Inflammatory macrophage (primary cell): ENCODE measurements at regions not wholly inside any gene's neighbourhood (a gene's known extent, or its start where the extent isn't known, plus 50 kb on each side); places are given as distances from the start of the nearest gene placed in this dataset.

Source experiments
- DNase-seq, 2 donors: peaks; one replicate each; pipeline ENCODE4 v3.0.0-alpha.2; 2020 to 2022

DNA sequence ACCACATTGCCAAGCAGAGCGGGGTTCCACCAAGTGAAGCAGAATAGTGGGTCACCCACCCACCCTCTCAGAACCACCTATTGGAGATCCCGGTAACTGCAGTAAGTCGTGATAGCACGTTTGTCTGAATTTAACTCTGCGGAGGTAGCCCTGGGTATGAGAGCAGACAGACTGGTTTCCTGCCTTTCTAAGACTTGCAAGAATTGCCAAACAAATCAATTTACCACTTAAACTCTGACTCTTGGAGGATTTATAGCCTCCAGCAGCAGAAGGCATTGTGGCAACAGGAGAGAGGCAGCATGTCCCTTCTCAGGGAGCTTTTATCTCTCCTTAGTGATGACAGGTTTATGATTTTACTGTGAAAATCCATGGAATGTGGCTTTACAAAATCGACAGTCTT, 287.9 kb upstream of the FMN2 start:
- DNase-seq: no peak

DNA sequence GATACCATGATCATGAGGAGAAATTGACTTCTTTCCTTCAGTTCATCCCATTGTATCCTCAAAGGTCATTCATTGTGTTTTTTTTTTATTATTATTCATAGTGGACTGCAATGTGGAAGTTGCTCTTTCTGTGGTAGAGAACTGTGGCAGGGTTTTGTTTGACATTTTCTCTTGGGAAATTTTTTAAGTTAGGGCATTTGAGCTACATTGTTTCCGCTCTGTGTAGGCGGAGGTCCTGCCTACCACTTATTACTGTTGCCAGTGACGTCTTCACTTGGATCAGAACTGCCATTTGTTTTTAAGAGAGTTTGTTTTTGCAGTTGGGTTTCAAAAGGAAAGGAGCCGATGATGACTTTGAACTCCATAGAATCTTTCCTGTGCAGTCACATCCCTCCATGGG, 287.4 kb upstream of the FMN2 start:
- peak in 1 of 2 donors; percentile 24 for DNase-seq

DNA sequence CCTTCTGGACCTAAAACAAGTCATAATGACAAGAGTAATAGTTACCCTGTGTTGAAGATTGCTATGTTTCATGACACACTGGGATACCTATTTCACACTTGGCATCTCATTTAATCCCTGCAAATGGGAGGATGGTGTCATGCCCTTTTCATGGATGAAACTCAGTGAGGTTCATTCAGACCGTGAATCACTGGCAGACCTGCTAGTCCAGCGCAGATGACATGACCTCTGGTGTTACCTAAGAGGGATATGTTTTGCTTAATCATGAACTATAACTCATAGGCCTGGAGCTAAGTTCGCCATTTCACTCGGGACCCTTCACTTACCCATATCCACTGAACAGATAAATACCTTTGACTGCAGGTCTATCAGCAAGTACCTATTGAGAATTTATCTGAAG, 286.6 kb upstream of the FMN2 start:
- no peak for DNase-seq

DNA sequence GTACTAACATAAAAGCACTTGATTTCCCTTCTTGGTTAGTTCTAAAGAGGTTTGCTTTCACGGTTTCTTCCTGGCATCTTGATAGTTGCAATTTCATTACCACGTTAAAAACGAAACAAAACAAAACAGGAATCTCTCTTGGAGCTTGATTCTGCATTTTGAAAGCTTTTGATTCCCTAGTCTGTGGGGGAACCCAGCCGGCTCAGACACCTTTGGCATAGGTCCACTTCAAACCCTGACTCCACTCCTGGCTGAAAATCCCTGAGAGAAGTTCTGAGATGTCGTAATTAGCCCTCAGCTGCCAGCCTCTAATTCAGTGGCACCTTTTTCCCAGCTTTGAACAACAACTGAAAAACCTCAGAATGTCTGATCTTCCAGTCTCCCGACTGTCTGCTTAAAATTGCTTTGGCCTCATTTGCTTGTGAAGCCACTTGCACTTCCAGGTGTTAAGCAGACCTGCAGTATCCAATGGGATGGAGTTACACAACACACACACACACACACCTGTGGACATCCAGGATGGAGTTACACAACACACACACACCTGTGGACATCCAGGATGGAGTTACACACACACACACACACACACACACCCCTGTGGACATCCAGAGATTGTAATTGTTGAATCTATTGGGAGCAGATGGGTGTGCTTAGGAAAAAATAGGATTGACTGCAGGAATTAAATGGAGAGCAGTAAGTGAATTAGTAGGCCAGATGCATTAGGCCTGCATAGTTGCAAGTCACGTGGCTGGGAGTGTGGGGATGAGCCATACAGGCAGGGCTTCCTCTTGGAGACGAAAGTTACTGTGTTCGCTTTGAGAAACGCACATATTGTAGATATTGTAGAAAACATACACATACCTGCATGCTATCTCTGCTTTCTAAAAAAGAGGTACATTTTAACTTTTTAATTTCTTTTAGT, 285.6 kb upstream of the FMN2 start:
- DNase-seq: no peak

DNA sequence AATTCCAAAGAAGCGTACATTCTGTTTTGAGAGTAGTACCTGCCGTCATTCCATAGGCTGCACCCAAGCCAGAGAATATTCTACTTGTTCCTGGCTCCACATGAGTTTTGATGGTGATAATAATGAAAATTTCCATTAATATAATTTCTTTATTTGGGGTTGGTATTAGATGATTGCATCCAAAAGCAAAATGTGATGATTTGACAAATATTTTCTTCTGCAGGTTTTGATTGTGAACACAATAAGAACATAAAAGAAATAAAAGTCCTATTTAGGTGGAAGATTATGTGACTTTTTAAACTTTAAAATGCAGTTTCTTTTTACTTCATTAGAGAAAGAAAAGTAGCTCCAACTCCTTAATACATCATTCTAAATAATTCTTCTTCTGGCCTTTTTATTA, 284.8 kb upstream of the FMN2 start:
- DNase-seq: no peak

DNA sequence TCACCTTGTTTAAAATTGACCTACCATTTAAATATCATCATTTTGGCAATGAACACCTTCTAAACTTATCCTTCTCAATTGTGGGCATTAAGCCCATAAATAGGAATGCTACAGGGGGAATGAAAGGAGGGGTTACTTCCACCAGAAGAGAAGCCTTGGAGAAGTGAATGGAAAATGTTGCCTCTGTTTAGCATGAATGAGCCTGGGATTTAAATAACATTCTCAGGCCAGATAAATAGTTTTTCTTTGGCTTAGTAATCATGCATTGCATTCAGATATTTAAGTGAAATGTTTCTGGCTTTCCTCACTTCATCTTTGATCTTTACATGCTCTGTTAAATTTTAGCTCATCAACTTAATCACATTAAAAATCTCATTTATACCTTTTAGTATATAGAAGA, 284.3 kb upstream of the FMN2 start:
- no peak for DNase-seq

DNA sequence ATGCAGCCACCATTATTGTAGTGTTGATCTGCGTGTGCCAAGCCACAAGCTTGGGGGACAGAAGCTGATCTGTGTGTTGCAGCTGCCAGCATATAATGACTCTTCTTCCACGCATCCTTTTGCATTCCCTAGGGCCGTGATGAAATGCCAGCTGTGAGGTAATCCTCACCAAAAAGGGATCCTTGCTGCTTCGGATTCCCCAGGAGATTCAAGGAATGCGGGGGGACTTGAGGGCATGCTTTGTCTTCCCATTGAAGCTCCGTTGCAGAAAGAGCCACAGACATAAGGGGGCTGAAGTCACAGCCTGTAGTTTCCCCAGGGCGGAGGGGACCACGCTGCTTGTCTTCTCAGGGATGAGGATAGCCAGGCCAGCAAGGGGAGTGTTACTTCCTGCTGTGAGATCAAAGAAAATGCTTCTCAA, 281.6 kb upstream of the FMN2 start:
- DNase-seq: no peak

DNA sequence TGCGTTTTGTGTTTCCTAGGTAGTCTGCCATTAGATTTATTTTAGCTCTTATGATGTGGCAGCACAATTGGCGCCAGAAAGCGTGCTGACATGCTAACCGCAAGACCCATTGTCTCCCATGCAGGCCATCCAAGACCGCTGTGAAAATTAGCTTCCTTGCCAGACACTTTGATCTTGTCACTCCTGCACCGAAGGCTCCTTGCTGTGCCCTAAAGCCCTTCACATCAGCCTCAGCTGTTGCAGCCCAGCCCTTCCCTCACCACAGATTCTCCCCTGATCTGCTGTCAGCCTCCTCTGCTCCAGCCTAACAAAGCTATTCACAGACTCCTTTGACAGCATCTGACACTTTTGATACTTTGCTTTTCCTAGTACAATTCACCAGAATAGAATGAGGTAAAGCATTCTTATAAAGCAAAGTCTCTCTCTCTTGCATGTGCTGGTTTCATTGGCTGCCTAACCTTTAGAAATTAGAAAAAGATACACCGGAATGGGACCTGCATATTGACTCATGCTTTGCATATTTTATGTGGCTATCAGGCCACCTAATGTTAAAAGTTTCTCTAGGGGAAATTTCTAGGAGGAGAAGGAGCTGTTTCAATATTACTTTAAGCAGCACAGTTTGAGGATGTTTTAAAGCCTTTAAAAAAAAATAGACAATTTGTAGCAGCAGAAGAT, 280.3 kb upstream of the FMN2 start:
- no peak for DNase-seq

DNA sequence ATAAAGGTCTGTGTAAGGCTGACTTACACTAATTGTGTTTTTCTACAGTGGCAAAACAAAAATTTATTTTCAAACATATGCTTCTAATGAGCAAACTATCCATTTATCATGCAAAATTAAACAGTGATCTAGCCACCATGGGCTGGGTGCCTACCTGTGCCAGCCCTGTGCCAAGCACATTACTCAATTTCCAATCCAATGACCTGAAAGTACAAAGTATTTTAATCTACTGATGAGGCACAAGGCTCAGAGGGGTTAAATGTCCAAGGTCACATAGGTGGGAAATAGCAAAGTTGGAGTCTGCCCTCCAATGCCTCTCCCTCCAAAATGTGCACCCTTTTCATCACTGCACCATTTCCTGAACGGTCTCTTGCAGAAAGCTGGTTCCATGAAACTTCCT, 279.1 kb upstream of the FMN2 start:
- DNase-seq: no peak

DNA sequence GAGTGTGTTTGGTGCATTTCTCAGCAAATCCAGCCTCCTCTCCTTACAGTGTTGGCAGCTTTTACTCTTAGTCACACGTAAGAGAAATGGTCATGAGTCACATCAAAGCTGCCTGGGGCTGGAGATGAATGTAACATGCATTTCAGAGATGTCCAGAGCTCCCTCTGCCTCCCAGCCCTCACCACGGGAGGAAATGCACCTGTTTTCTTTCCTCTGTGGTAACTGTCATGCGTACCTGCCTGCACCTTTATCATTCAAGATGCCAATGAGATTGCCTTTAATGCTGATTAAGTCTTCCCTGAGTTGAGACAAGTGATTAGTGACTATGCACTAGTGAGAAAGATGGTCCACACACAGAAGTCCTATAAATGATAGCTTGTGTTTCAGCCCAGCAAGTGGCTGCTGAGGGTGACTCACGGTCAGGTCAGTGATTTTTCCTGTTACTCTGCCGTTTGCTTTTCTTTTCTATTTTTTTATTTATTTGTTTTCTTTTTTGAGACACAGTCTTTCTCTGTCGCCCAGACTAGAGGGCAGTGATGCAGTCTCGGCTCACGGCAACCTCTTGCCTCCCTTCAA, 277.3 kb upstream of the FMN2 start:
- DNase-seq: peak in 1 of 2 donors; percentile 14

DNA sequence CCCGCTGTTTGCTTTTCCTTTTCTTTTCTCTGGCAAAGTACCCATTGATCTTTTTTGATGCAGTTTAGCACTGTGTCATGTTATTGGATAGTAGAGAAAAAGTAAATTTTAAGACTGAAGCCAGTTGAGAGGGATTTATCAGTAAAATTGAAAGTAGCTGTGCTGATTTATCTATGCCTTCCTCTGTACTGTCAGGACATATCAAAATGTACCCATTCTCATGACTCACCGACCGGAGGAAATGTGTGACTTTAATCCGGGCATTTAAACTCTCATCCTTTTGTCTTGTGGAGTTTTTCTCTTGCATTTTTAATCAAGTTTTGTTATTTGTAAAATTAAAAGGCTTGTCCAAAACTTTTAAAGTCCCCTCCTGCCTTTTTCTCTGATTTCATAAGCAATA, 276.6 kb upstream of the FMN2 start:
- no peak for DNase-seq

DNA sequence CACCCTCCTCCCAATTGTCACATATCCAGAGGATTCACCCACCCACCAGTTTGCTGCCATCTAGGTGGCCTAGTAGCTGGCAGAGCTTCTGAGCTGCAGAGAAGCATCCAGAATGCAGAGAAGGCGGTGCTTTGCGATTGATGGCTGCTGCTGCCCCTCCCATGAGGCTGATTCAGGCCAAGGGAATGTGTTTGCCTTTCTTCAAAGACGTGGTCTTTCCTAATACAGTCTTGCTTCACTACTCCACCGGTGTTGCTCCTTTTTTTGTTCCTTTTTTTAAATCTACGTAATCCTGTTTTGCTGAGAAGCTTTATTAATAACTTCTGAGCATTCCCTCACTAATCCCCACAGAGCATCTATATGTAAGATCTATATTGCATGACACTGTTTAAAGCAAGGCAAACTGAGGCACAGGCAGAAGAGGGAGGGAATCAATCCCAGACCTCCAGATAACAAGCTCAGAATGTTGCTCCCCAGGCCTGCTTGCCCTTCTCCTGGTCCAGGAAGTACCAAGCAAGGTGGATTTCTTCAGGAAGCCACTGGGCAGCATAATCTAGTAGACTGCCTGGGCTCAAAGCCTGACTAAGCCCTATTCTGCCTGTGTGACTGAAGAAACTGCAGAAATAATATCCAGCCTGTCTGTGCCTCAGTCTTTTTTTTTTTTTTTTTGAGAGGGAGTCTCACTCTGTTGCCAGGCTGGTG, 275.5 kb upstream of the FMN2 start:
- DNase-seq: peak; percentile 69 to 81

DNA sequence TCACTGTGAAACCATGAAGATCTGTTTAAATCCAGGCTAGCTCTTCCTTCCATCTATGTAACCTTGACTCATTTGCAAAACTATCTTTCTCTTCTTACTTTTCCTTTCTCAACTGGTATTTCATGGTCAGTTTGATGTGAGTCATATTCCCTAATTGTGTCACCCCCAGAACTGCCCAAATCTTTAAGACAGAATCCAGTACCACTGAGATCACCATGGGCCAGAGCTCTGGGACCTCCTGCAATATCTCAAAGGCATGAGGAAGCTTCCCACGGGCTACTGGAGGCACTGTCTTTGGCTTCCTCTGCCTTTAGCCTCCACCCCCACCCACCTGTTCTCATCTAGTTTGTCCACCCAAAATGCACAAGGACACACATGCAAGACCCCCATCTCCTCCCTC, 274.4 kb upstream of the FMN2 start:
- peak; percentile 38 to 70 for DNase-seq

DNA sequence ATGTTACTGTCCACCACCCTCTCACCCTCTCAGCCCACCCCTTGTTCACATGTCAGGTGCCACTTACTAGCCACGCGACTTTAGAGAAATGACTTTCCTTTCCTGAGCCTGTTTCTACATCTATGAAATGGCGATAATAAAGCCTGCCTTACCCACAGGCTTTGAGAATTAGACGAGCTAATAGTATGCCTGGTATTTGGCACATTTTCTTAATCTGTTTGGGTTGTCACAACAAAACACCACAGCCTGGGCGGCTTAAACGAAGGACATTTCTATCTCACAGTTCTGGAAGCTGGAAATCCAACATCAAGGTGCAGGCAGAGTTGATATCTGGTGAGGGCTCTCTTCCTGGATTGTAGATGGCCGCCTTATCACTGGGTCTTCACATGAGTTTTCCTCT, 273.9 kb upstream of the FMN2 start:
- DNase-seq: no peak

DNA sequence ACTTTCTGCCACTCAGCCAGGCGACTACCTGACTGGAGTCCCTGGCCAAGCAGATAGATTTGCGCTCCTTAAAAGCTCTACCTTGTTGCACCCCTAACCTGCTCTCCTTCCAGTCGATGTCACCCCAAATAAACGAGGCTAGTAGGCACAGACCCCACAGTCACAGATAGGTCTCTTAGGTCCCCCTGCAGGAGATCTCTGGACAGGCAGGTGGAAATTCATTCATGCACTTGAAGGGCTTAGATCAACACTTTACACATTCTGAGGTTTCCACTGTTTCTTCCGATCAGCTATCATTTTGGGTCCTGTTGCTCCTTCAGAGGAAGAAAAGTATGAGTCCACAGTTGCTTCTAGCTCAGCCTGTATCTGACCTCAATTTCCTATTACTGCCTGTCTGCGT, 272.6 kb upstream of the FMN2 start:
- DNase-seq: no peak

DNA sequence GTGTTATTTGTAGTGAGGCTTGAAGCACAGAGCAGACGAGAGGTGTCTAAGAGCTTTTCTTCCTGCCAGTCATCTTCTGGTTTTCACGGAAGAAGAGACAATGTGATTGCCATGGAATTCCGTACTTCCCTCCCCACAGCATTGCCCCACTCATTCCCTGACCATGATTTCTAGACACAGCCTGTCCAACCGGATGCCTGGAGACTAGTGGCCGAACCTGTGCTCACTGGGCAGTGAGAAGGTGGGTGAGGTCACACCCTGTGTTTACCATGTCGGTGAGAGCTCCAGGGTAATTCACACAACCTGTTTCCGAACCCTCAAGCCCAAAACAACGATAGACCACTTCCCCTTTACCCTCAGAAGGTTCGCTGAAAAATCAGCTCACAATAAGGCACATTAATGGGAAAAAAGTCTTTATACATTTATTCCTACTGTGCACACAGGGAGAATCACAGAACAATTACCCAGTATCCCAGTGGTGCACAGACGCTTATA, 271.9 kb upstream of the FMN2 start:
- no peak for DNase-seq

DNA sequence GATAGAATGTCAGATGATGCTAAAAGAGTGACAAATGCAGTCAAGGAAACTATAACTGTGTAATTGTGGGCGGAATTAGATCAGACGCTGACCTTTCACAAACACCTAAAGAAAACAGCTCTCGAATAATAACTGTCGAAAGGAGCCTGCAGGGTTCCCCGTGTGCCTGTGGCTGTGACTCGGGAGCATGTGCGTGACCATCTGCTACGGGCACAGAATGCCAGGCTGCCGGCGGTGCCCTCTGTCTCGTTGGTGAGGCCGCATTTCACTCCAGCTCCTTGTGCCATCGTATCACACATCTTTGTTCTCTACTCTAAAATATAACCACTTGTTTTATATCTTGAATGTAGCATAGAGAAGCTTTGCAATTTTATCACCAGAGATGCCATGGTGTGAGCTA, 267.8 kb upstream of the FMN2 start:
- DNase-seq: no peak

DNA sequence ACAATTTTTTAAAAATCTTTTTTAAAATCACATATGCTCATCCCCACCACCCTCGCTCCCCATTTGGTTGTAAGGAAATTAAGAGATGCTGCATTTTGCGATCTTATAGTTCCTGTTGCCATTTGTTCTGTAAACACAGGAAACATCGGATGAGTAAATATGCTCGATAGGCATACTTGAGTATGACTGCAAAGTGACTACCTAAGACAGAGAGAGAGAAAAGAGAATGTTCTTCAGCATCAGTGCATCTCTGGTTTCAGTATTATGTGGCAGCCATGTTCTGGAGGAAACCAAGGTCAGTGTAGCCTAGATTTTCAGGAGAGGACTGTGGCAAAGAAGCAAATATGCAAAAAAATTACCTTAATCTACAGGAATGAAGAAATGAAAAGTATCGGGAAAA, 265.5 kb upstream of the FMN2 start:
- DNase-seq: no peak

DNA sequence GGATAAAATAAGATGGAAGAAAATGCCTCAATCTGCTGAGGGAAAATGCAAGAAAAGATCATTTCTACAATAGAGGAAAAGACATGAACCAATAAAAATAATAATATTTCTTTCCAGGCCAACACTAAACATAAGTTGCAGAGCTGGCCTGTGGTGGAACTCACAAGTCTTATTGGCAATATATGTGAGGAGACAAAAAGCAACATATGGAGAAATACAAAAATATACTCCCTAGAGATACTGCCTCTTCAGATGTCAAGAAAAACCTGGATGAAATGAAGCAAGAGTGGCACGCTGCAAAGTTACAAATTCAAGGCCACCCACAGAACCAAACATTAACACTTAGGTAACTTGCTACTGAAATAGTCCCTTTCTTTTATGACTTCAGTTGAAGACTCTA, 264.9 kb upstream of the FMN2 start:
- DNase-seq: no peak

DNA sequence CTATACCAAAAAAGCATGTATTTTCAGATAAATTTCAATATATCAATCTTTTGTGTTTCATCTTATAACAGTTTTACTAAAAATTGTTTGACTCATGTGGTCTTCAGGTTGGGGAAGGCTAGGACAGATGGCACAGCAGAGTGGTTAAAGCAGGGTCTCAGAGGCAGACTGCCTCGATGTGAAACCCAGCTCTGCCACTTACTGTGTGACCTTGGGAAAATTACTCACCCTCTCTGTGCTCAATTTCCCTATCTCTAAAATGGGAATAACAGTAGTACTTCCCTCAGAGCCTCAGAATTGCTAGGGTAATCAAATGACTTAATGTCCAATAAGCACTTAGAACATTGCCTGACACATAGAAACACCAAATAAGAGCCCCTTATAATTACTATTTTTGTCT, 262.1 kb upstream of the FMN2 start:
- DNase-seq: no peak

DNA sequence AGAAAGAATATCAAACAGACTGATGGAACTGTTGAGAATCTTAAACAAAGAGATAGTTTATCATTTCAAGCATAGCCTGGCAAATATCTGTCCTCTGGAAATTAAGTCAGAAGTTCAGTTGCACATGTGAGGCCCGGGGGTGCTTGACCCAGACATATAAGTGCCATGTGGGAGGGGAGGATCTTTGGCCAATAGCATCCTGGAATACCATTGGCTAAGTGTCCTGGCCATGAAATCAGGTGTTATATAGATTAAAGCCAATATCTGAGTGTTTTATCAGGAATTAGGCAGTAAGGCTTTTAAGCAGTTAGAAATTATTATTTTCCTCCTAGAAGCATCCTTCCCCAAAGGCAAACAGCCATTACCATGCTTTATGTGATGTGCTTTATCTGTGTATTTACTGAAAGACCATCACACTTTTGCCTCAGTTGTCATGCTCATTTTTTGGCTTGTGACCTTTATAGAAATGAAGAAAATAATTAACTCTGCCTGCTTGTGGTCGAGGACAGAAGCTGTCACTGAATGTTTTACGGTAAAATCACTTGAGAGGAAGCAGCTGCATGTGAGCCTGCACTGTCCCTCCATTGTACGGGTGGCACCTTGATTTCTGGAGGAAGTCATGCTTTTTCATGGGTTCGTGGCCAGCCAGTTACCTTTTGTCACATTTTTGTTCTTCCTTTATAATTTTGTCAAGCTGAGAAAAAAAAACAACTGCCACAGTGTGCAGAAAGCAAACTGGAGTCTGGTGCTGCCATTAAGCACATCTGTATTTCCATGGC, 259.9 kb upstream of the FMN2 start:
- DNase-seq: no peak

DNA sequence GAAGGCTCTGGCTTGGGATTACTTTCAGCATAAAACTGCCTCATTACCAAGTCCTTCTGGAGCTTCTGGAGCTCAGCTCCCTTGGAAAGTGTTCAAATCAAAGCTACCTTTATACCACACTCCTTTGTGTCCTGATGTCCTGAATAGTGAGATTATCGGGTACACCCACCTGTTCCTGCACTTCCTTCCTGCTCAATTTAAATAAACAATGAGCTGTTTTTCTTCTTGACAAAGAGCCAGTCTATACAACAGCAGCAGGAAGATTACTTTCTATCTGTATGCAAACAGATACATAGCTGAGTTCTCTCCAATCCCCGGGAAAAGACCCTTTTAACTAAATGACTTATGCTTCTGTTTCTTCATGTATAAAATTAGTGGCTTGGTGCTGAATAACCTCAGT, 258.0 kb upstream of the FMN2 start:
- DNase-seq: no peak
